Body of pancreas (tissue), 4 donors: ENCODE measurements at regions not wholly inside any gene's neighbourhood (a gene's known extent, or its start where the extent isn't known, plus 50 kb on each side); places are given as distances from the start of the nearest gene placed in this dataset.

Experiments used
- POLR2A ChIP-seq, 3 donors: fragments of 450-650 bp; IDR thresholded peaks; one replicate each; pipeline ENCODE4 v1.6.1; 2016; ENCODE audit warnings: antibody characterized with exemption in 3 of 3, mild to moderate bottlenecking in 2 of 3
- TF ChIP-seq, protein P1 (sequence below), 7 experiments: fragments of 450-650 bp in 4 of 7; fragments of 200-600 bp in 3 of 7; sonication (generic) in 3 of 7; IDR thresholded peaks; one replicate each; pipeline ENCODE4 v1.5.1; 2016 to 2019; ENCODE audit warnings: antibody characterized with exemption in 7 of 7

DNA sequence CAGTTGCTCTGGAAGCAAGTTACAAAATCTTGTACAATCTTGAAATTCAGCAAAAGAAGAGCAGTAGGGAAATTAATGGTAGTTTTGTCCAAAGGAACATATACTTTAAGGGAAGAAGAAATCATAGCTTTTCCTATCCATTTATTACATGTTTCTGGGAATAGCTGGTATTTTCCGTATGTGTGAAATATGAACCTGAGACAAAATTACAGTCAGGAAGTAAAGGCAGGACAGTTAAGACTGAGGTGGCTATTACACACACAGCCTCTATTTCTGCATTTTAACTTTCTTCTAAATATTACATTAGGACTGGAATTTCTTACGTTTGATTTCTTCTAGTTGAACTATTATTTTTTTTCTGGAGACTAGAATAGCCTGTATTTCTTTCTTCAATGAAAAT, 1197.3 kb downstream of the SORCS3 start:
- TF ChIP-seq, protein P1, sequence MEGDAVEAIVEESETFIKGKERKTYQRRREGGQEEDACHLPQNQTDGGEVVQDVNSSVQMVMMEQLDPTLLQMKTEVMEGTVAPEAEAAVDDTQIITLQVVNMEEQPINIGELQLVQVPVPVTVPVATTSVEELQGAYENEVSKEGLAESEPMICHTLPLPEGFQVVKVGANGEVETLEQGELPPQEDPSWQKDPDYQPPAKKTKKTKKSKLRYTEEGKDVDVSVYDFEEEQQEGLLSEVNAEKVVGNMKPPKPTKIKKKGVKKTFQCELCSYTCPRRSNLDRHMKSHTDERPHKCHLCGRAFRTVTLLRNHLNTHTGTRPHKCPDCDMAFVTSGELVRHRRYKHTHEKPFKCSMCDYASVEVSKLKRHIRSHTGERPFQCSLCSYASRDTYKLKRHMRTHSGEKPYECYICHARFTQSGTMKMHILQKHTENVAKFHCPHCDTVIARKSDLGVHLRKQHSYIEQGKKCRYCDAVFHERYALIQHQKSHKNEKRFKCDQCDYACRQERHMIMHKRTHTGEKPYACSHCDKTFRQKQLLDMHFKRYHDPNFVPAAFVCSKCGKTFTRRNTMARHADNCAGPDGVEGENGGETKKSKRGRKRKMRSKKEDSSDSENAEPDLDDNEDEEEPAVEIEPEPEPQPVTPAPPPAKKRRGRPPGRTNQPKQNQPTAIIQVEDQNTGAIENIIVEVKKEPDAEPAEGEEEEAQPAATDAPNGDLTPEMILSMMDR (IDR thresholded peaks at IDR 0.05) = no peak
- TF ChIP-seq POLR2A (IDR thresholded peaks at IDR 0.05) = no peak
